NT2/D1 (cell line): ENCODE measurements at regions not wholly inside any gene's neighbourhood (a gene's known extent, or its start where the extent isn't known, plus 50 kb on each side); places are given as distances from the start of the nearest gene placed in this dataset.

Experiments
- DNase-seq: peaks from one replicate; pipeline ENCODE4 v3.0.0-alpha.2; 2011; ENCODE audit warnings: low read depth, low spot score
- H3K27me3 ChIP-seq: 2 replicates; pipeline ENCODE4 v1.6.0; 2011; ENCODE audit warnings: mild to moderate bottlenecking; ENCODE audit not compliant: insufficient read length, insufficient read depth
- H3K36me3 ChIP-seq: 2 replicates; pipeline ENCODE4 v1.6.1; 2011; ENCODE audit warnings: mild to moderate bottlenecking, low read length, mixed read lengths; ENCODE audit not compliant: insufficient read depth, insufficient read length
- H3K4me1 ChIP-seq: 2 replicates; pipeline ENCODE4 v1.5.1; 2011; ENCODE audit not compliant: insufficient read depth, insufficient read length
- H3K4me3 ChIP-seq: 2 replicates; pipeline ENCODE4 v1.5.1; 2011; ENCODE audit warnings: low read depth; ENCODE audit not compliant: insufficient read length
- H3K9ac ChIP-seq: 2 replicates; pipeline ENCODE4 v1.6.0; 2011; ENCODE audit warnings: low read depth; ENCODE audit not compliant: insufficient read length
- H3K9me3 ChIP-seq: 2 replicates; pipeline ENCODE4 v1.5.1; 2011; ENCODE audit warnings: mild to moderate bottlenecking, low read length; ENCODE audit not compliant: insufficient read depth
- SUZ12 ChIP-seq: IDR thresholded peaks from 2 replicates; pipeline ENCODE4 v1.6.1; 2011; ENCODE audit not compliant: insufficient read length, insufficient read depth; ENCODE audit errors: extremely low read depth
- YY1 ChIP-seq: IDR thresholded peaks from 2 replicates; pipeline ENCODE4 v1.6.1; 2011; ENCODE audit not compliant: insufficient read length, insufficient read depth
- ZNF274 ChIP-seq: IDR thresholded peaks from 2 replicates; pipeline ENCODE4 v1.6.1; 2011; ENCODE audit warnings: mild to moderate bottlenecking, low read depth, low read length

DNA sequence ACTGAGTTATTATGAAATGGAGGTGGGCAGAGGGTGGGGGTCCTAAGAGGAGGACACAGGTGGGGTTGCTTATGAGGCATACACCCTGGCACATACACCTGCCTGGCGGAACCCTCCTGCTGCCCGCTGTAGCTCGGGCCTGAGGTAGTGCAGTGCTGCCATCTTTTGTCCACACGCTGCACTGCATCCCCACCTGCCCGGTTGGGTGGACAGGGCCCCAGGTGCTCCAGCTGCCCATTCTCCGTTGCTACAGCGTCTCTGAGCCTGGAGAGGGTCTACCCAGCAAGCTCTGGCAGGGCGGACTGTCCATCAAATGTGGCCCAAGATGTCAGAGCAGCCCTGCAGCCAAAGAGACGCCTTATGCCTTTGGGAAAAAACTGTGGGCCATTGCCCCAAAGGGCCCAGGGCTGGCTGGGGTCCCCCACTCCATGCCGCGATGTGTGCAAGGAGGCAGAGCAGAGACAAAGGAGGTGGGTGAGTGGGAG lies 131.2 kb downstream of the BUD13 start:
- Histone ChIP-seq H3K9ac (no peak overlapping the region), H3K36me3 (no peaks in the 10 kb centered on the region), H3K4me3 (no peak overlapping the region), H3K9me3 (peaks cover 10% of the 10 kb centered on the region; the same call in 1 of the 2 replicates), H3K27me3 (peaks cover 5% of the 10 kb centered on the region), H3K4me1 (peaks cover under 1% of the 10 kb centered on the region)
- DNase-seq: peak; percentile 25
- TF ChIP-seq ZNF274: no peak
- TF ChIP-seq SUZ12: no peak
- no peak for TF ChIP-seq YY1

DNA sequence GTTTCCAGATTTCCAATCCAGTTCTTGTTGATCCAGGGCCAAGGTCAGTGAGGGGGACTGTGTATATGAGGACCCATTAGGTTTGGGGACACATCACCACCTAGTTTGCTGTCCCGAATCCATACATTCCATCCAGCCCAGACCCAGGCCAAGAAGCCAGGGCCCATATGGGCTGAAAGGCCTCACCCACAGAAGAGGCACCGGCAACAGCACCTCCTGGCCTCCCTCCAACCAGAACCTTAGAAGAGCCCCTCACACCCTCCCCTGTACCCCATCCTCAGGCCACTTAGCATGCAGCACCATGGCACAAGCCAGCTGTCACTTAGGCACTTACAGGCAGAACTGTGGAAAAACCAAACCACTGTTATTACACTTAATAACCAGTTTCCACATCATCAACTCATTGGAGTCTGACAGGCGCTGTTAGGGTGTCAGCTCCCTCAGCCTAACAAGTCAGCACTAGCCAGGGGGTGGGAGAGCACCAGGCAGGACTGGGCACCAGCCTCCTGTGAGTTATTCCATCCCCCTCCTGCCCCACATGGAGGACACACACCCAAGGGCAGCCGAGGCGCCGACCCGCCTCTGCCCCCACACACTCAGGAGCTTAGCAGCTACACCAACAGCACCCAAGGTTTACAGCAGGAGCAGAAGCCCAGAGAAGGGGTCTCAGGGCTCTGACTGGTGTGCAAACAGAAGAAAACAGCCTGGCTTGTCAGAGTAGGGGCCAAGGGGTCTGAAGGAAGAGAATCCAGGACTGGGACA lies 132.0 kb downstream of the BUD13 start:
- H3K4me1 ChIP-seq: peaks cover 2% of the 10 kb centered on the region
- H3K27me3 ChIP-seq: peaks cover 8% of the 10 kb centered on the region
- no peak overlapping the region for H3K9ac ChIP-seq
- TF ChIP-seq YY1: no peak
- TF ChIP-seq ZNF274: no peak
- no peak for TF ChIP-seq SUZ12
- H3K4me3 ChIP-seq: no peak overlapping the region
- H3K9me3 ChIP-seq: peaks cover 3% of the 10 kb centered on the region; the same call in 1 of the 2 replicates
- no peaks in the 10 kb centered on the region for H3K36me3 ChIP-seq
- no peak for DNase-seq

DNA sequence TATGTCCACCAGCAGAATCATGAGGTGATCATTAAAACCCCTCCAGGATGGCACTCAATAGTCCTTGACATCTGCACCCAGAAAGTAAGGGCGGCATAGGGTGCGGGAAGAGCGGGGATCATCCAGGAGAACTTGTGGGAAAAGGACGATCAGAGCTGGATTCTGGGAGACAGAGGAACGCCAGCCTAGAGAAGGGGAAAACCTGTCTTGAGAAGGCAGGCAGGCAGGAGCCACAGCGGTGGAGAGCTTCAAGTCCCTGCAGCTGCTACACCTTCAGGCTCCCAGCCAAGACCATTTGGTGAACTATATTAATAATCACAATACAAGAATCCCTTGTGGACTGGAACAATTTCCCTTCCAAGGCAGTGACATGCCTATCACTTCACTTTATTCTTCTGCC lies 134.3 kb downstream of the BUD13 start:
- peaks cover 10% of the 10 kb centered on the region for H3K27me3 ChIP-seq
- no peak for TF ChIP-seq ZNF274
- TF ChIP-seq SUZ12: no peak
- no peak for TF ChIP-seq YY1
- H3K4me3 ChIP-seq: no peak overlapping the region
- H3K4me1 ChIP-seq: peaks cover 2% of the 10 kb centered on the region
- H3K36me3 ChIP-seq: no peaks in the 10 kb centered on the region
- DNase-seq: no peak
- no peak overlapping the region for H3K9ac ChIP-seq
- no peaks in the 10 kb centered on the region for H3K9me3 ChIP-seq

DNA sequence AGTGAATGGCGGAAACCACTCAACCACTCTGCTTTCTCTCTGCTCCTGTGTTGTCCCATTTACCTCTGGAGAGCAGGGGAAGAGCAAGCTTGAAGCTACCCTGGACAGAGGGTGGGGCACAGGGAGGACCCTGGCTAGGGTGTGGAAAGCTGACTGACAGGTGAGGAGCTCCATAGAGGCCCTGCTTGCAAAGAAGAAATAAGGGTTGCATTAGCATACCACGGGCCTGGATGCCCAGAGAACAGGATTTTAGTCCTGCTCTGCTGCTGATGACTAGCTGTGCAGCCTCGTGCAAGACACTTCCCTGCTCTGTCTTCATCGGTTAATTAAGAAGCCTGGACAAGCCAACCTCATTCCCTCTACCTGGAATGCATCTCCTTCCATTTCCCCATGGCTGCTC lies 135.0 kb downstream of the BUD13 start:
- peaks cover 2% of the 10 kb centered on the region for H3K4me1 ChIP-seq
- no peaks in the 10 kb centered on the region for H3K9me3 ChIP-seq
- peaks cover 10% of the 10 kb centered on the region for H3K27me3 ChIP-seq
- H3K36me3 ChIP-seq: no peaks in the 10 kb centered on the region
- TF ChIP-seq ZNF274 (no peak), YY1 (no peak), SUZ12 (no peak)
- no peak overlapping the region for H3K4me3 ChIP-seq
- no peak for DNase-seq
- H3K9ac ChIP-seq: no peak overlapping the region

DNA sequence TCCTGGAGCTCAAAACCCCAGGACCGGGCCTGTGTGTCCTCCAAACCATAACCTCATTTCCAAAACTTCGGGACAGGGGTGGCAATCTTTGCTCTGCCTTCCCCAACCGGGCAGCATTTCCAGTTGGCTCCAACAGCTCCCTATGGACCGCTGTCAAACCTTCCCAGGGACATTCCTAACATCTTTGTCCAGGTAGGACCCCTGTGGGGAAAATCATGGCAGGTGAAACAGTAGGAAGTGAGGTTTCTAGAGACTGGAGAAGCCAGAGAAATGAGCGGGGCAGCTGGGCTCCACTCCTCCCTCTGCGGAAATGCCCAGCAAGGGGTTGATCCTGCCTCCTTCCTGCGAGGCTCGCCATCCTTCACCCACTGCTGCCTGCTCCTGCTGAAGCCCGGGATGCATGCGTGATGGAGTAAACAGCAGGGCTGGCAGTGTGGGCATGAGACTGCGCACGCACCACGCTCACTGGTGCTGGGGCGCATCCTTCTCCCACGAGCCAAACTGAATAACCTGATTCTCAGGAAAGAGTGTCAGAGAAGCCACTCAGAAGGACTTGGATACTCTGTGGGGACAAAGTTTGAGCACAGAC lies 136.4 kb downstream of the BUD13 start:
- TF ChIP-seq YY1 (no peak), SUZ12 (no peak), ZNF274 (no peak)
- peaks cover 10% of the 10 kb centered on the region for H3K27me3 ChIP-seq
- no peaks in the 10 kb centered on the region for H3K36me3 ChIP-seq
- no peak overlapping the region for H3K4me3 ChIP-seq
- no peaks in the 10 kb centered on the region for H3K9me3 ChIP-seq
- H3K4me1 ChIP-seq: peaks cover 2% of the 10 kb centered on the region
- H3K9ac ChIP-seq: no peak overlapping the region
- DNase-seq: no peak

DNA sequence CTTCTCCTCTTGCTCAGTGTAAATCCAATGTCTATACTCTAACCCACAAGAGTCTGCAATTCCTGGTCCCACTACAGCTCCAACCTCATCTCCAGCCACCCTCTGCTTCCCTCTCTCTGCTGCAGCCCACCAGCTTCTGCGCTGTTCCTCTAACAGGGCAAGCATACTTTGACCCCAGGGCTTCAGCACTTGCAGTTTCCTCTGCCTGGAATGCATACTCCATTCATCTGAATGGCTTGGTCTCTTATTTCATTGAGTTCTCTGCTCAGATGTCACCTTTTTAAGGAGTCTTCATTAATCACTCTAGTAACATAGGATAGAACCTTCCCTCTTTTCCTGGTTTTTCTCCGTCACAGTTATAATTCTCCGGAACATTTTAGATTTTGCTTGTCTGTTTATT lies 141.6 kb downstream of the BUD13 start:
- Histone ChIP-seq H3K27me3 (peaks cover 5% of the 10 kb centered on the region), H3K36me3 (no peaks in the 10 kb centered on the region), H3K4me3 (no peak overlapping the region), H3K9ac (no peak overlapping the region), H3K9me3 (no peaks in the 10 kb centered on the region; the same call in 1 of the 2 replicates), H3K4me1 (no peaks in the 10 kb centered on the region)
- TF ChIP-seq YY1: no peak
- no peak for TF ChIP-seq ZNF274
- no peak for DNase-seq

DNA sequence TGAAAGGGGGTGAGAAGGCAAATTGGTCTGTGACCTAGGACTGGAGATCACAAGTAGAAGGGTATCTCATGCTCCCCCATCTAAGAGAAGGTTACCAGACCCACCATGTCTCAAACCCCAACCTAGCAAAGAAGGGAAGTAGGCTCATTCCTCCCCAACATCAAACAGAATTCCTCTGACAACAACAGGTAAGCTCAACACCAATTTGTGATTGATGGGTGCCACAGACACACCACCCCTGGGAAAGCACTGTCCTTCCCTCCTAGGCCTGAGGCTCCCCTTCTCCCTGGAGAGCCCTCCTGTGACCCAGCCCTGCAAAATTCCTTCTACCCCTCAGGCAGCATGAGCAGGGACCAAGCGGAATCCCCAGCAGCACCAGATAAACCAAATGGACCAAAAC lies 154.3 kb downstream of the BUD13 start:
- no peak overlapping the region for H3K4me3 ChIP-seq
- peaks cover 14% of the 10 kb centered on the region for H3K27me3 ChIP-seq
- H3K9me3 ChIP-seq: no peaks in the 10 kb centered on the region
- no peaks in the 10 kb centered on the region for H3K4me1 ChIP-seq
- TF ChIP-seq YY1: no peak
- TF ChIP-seq SUZ12: no peak
- no peak for TF ChIP-seq ZNF274
- no peak for DNase-seq
- H3K9ac ChIP-seq: no peak overlapping the region
- no peaks in the 10 kb centered on the region for H3K36me3 ChIP-seq
